ENCODE measurements at regions not wholly inside any gene's neighbourhood (a gene's known extent, or its start where the extent isn't known, plus 50 kb on each side); places are given as distances from the start of the nearest gene placed in this dataset.

DNA sequence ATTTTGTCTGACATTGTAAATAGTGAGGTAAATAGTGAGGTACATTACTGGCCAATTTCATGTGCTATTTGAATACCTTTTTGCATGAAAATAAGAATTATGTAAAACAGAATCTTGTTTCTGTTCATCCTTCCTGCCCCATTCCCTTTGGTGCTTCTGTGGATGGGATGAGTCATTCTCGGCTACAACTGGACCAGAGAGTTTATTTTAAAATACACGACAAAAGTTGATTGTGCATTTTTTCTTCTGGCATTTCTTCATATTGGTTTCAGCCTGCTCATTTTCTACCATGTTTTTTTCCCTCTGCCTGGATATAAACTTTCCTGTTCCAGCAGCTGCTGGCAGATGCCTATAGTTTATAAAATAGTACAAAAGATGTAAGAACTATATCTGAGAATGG is 107.5 kb downstream of the CYSLTR2 start:
- Histone ChIP-seq H3K4me1 (no peaks in the 10 kb centered on the region), H3K27me3 (no peaks in the 10 kb centered on the region), H3K27ac (no peak overlapping the region), H3K4me3 (no peak overlapping the region), H3K9me3 (peaks cover 0 to 9% (median 3%) of the 10 kb centered on the region in 4 donors), H3K36me3 (no peaks in the 10 kb centered on the region)
- TF ChIP-seq POLR2AphosphoS5 (IDR thresholded peaks at IDR 0.05): no peak
- no peak for DNase-seq
- WGBS, 2 donors: 76 to 84% methylated on average over 2 of the region's 2 CpGs
- intact Hi-C loops (cut with DNase I): no loop called here

DNA sequence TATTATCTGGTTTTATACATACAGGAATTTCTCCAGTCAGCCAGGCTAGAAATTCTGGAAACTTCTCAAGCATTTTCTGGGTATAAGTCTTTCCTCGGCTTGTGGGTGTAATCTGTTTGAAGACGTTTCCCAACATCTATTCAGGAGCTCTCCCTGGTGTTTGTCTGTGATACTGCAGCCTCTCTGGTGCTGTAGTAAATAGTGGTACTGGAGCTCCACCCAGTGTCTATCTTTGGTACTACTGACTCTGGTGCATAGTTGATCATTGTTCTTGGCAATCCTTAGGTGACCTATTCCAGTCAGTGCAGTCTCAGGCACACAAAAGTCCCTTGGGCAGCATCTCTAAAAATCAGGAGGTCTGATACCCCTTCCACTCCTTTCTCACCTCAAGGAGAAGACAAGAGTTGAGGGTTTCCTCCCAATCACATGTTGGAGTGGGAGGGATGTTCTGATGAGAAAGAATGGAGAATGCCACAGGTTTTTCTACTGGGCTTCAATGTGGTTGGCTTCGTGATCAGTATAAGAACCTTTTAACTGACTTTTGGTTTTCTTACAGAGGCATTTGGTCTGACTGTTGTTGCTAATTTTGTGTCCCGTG is 115.5 kb downstream of the CYSLTR2 start:
- Histone ChIP-seq H3K9me3 (peaks cover 0 to 7% (median 3%) of the 10 kb centered on the region in 4 donors), H3K27ac (no peak overlapping the region), H3K4me1 (no peaks in the 10 kb centered on the region), H3K27me3 (no peaks in the 10 kb centered on the region), H3K4me3 (no peak overlapping the region), H3K36me3 (no peaks in the 10 kb centered on the region)
- intact Hi-C loops (cut with DNase I): loop anchor here (1.0 to 5.0 kb wide), 2 partner anchors 20 to 172 kb away; no protein-coding TSS in a partner anchor
- peak in 2 of 4 donors; percentile 23 to 40 for TF ChIP-seq POLR2AphosphoS5 (IDR thresholded peaks at IDR 0.05)
- TF ChIP-seq EP300 (IDR thresholded peaks at IDR 0.05): no peak
- TF ChIP-seq, protein P1, sequence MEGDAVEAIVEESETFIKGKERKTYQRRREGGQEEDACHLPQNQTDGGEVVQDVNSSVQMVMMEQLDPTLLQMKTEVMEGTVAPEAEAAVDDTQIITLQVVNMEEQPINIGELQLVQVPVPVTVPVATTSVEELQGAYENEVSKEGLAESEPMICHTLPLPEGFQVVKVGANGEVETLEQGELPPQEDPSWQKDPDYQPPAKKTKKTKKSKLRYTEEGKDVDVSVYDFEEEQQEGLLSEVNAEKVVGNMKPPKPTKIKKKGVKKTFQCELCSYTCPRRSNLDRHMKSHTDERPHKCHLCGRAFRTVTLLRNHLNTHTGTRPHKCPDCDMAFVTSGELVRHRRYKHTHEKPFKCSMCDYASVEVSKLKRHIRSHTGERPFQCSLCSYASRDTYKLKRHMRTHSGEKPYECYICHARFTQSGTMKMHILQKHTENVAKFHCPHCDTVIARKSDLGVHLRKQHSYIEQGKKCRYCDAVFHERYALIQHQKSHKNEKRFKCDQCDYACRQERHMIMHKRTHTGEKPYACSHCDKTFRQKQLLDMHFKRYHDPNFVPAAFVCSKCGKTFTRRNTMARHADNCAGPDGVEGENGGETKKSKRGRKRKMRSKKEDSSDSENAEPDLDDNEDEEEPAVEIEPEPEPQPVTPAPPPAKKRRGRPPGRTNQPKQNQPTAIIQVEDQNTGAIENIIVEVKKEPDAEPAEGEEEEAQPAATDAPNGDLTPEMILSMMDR (IDR thresholded peaks at IDR 0.05): peak; percentile 98 to 100 (median 100)
- TF ChIP-seq POLR2A (IDR thresholded peaks at IDR 0.05): no peak
- WGBS, 2 donors: 42% methylated on average over 4 of the region's 4 CpGs
- DNase-seq: peak; percentile 87

DNA sequence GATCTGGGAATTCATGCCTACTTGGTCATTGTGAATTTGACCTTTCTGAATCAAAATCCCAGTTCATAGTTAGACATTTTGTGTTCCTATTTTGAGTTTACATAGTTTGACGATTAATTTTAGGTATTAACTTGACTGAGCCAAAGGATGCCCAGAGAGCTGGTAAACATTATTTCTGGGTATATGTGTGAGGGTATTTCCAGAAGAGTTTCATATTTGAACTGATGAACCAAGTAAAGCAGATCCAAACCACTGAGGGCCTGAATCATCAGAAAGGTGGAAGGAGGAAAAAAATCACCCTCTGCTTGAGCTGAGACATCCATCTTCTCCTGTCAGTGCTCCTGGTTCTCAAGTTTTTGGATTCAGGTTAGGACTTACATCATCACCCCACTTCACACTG is 116.6 kb downstream of the CYSLTR2 start:
- Histone ChIP-seq H3K9me3 (no peaks in the 10 kb centered on the region), H3K4me3 (no peak overlapping the region), H3K36me3 (no peaks in the 10 kb centered on the region), H3K27ac (no peak overlapping the region), H3K4me1 (no peaks in the 10 kb centered on the region), H3K27me3 (no peaks in the 10 kb centered on the region)
- DNase-seq: no peak
- 83 to 89% methylated on average over 1 of the region's 1 CpG for WGBS, 2 donors
- TF ChIP-seq POLR2AphosphoS5 (IDR thresholded peaks at IDR 0.05): no peak
- TF ChIP-seq EP300 (IDR thresholded peaks at IDR 0.05): no peak
- TF ChIP-seq, protein P1 (IDR thresholded peaks at IDR 0.05): no peak
- TF ChIP-seq POLR2A (IDR thresholded peaks at IDR 0.05): no peak
- intact Hi-C loops (cut with DNase I): no loop called here

DNA sequence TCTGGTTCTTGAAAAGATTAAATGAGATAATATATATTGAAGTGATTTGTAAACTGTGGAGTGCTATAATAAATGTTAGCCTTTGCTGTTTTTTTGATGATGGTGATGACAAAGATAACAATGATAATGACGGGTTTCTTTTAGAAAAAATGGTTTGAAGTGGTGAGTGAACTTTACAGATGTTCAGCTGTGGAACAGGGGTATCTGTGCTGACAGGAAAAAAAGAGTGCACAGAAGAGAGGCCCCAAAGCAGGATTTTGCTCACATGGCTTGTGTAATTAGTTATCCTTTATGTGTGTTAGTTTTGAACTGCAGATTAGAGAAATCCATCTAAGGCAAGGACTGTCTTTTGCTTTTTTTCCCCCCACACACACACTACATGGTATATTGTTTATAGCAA is 119.2 kb downstream of the CYSLTR2 start:
- DNase-seq: no peak
- intact Hi-C loops (cut with DNase I): no loop called here
- Histone ChIP-seq H3K9me3 (no peaks in the 10 kb centered on the region), H3K36me3 (no peaks in the 10 kb centered on the region), H3K27me3 (no peaks in the 10 kb centered on the region), H3K27ac (no peak overlapping the region), H3K4me3 (no peak overlapping the region), H3K4me1 (no peaks in the 10 kb centered on the region)
- TF ChIP-seq POLR2A (IDR thresholded peaks at IDR 0.05) (no peak), POLR2AphosphoS5 (IDR thresholded peaks at IDR 0.05) (no peak), EP300 (IDR thresholded peaks at IDR 0.05) (no peak)
- TF ChIP-seq, protein P1 (IDR thresholded peaks at IDR 0.05): no peak
- WGBS, 2 donors: 48 to 70% methylated on average over 1 of the region's 1 CpG

DNA sequence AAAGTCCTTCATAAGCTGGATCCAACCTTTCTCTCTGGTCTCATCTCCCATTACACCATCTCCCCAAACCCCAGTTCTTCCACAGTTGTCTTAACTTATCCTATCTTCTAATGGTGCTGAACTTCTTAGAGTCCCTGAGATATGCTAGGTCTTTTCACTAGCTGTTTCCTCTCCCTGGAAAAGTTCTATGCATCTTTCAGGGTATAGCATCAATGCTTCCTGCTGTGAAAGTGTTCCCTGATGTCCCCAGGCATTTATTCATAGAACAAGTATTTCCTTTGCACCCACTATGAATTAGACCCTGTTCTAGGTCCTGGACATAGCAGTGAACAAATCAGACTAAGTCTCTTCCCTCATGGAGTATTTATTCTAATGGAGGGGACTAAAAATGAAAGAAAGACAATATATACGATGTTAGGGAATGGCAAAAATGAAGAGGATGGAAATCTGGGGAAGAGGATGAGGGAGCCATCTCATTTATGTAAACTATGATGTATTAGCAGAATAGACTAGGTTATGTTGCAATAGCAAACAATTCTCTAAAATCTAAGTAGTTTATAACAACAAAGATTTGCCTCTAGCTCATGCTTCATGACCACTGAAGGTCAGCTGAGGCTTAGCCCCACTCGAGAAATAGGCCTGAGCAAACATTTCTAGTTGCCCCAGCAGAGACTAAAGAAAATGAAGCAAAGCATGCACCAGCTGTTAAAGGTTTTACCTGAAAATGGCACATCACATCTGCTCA is 120.0 kb downstream of the CYSLTR2 start:
- Histone ChIP-seq H3K27ac (no peak overlapping the region), H3K27me3 (no peaks in the 10 kb centered on the region), H3K36me3 (no peaks in the 10 kb centered on the region), H3K4me1 (no peaks in the 10 kb centered on the region), H3K9me3 (no peaks in the 10 kb centered on the region), H3K4me3 (no peak overlapping the region)
- DNase-seq: no peak
- no peak for TF ChIP-seq POLR2AphosphoS5 (IDR thresholded peaks at IDR 0.05)
- TF ChIP-seq, protein P1 (IDR thresholded peaks at IDR 0.05): no peak
- TF ChIP-seq EP300 (IDR thresholded peaks at IDR 0.05): no peak
- no peak for TF ChIP-seq POLR2A (IDR thresholded peaks at IDR 0.05)
- 51 to 67% methylated on average over 2 of the region's 2 CpGs for WGBS, 2 donors
- intact Hi-C loops (cut with DNase I): no loop called here

Measured in sigmoid colon (tissue), 6 donors.